ENCODE measurements at regions not wholly inside any gene's neighbourhood (a gene's known extent, or its start where the extent isn't known, plus 50 kb on each side); places are given as distances from the start of the nearest gene placed in this dataset.

DNA sequence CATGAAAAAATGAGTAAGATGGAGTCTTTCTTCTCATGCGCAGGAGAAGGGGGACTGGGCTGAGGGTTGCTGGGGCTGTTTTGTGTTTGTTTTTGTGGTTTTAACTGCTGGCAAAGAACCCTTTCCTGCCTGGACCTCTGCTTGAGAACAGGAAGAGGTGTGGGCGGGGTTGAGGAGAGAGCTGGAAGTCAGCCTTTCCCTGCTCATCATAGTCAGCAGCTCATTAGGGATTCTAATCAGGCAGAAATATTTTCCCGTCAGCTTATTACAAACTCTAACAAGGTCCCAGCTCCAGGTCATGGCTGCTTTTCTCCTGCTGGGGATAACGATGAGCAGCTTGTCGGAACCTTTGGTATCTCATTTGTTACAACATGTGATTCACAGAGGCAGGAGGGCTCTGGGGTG lies 185.0 kb upstream of the NRXN3 start:
- DNase-seq (ENCODE audit: low spot score): no peak
- peaks cover 0 to 2% (median 0%) of the 10 kb centered on the region in 4 donors for H3K27me3 ChIP-seq (ENCODE audit: control insufficient read depth in 4 of 4, insufficient read depth in 4 of 4, low read length in 3 of 4)
- H3K9ac ChIP-seq (ENCODE audit: low read depth in 1 of 2, low read length in 2 of 2): no peak overlapping the region
- H3K27ac ChIP-seq (ENCODE audit: low read depth in 1 of 2, low read length in 2 of 2): no peak overlapping the region
- peaks cover 2 to 6% (median 5%) of the 10 kb centered on the region in 4 donors for H3K4me1 ChIP-seq (ENCODE audit: control insufficient read depth in 4 of 4, insufficient read depth in 4 of 4, low read length in 3 of 4)
- H3K4me3 ChIP-seq (ENCODE audit: low read depth in 1 of 3, low read length in 3 of 3): no peak overlapping the region
- TF ChIP-seq, protein P1, sequence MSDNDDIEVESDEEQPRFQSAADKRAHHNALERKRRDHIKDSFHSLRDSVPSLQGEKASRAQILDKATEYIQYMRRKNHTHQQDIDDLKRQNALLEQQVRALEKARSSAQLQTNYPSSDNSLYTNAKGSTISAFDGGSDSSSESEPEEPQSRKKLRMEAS (IDR thresholded peaks at IDR 0.05): no peak
- TF ChIP-seq, protein P2, sequence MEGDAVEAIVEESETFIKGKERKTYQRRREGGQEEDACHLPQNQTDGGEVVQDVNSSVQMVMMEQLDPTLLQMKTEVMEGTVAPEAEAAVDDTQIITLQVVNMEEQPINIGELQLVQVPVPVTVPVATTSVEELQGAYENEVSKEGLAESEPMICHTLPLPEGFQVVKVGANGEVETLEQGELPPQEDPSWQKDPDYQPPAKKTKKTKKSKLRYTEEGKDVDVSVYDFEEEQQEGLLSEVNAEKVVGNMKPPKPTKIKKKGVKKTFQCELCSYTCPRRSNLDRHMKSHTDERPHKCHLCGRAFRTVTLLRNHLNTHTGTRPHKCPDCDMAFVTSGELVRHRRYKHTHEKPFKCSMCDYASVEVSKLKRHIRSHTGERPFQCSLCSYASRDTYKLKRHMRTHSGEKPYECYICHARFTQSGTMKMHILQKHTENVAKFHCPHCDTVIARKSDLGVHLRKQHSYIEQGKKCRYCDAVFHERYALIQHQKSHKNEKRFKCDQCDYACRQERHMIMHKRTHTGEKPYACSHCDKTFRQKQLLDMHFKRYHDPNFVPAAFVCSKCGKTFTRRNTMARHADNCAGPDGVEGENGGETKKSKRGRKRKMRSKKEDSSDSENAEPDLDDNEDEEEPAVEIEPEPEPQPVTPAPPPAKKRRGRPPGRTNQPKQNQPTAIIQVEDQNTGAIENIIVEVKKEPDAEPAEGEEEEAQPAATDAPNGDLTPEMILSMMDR (IDR thresholded peaks at IDR 0.05; ENCODE audit: low read depth, low read length, missing input control): no peak
- TF ChIP-seq EGR1 (IDR thresholded peaks at IDR 0.05; ENCODE audit: low read depth in 2 of 2) (no peak), GABPA (IDR thresholded peaks at IDR 0.05 in 1 of 2, conservative IDR thresholded peaks at IDR 0.05 in 1 of 2) (no peak), REST (IDR thresholded peaks at IDR 0.05) (no peak), HNF4A (conservative IDR thresholded peaks at IDR 0.05) (no peak), HNF4G (IDR thresholded peaks at IDR 0.05) (no peak), SP1 (IDR thresholded peaks at IDR 0.05) (no peak), TAF1 (conservative IDR thresholded peaks at IDR 0.05) (no peak), NR2F2 (IDR thresholded peaks at IDR 0.05) (no peak), RAD21 (IDR thresholded peaks at IDR 0.05) (no peak), FOXA2 (IDR thresholded peaks at IDR 0.05) (no peak), RXRA (IDR thresholded peaks at IDR 0.05) (no peak), FOXA1 (IDR thresholded peaks at IDR 0.05) (no peak), ZBTB33 (IDR thresholded peaks at IDR 0.05) (no peak)
- WGBS: 59% methylated on average over 5 of the region's 5 CpGs
- H3K36me3 ChIP-seq (ENCODE audit: control insufficient read depth in 4 of 4, insufficient read depth in 3 of 4, low read depth in 1 of 4, low read length in 3 of 4): no peaks in the 10 kb centered on the region
- H3K9me3 ChIP-seq (ENCODE audit: control insufficient read depth in 4 of 4, low read length in 3 of 4): no peaks in the 10 kb centered on the region

- no peak for TF ChIP-seq FOXA1 (IDR thresholded peaks at IDR 0.05)
- no peak for TF ChIP-seq HNF4A (conservative IDR thresholded peaks at IDR 0.05)
- TF ChIP-seq RXRA (IDR thresholded peaks at IDR 0.05): no peak
- no peak for TF ChIP-seq TAF1 (conservative IDR thresholded peaks at IDR 0.05)
- no peak for TF ChIP-seq REST (IDR thresholded peaks at IDR 0.05)
- no peak for TF ChIP-seq NR2F2 (IDR thresholded peaks at IDR 0.05)
- TF ChIP-seq ZBTB33 (IDR thresholded peaks at IDR 0.05): no peak
- no peak for TF ChIP-seq EGR1 (IDR thresholded peaks at IDR 0.05; ENCODE audit: low read depth in 2 of 2)
- no peak for TF ChIP-seq FOXA2 (IDR thresholded peaks at IDR 0.05)
- TF ChIP-seq, protein P3, sequence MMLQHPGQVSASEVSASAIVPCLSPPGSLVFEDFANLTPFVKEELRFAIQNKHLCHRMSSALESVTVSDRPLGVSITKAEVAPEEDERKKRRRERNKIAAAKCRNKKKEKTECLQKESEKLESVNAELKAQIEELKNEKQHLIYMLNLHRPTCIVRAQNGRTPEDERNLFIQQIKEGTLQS (IDR thresholded peaks at IDR 0.05): no peak
- TF ChIP-seq RAD21 (IDR thresholded peaks at IDR 0.05): no peak
- no peak for TF ChIP-seq SP1 (IDR thresholded peaks at IDR 0.05)
- no peak for TF ChIP-seq YY1 (IDR thresholded peaks at IDR 0.05)
- WGBS: 94% methylated on average over 1 of the region's 1 CpG
- no peak for DNase-seq (ENCODE audit: low spot score)
- H3K4me3 ChIP-seq (ENCODE audit: low read depth in 1 of 3, low read length in 3 of 3): no peak overlapping the region
- H3K4me1 ChIP-seq (ENCODE audit: control insufficient read depth in 4 of 4, insufficient read depth in 4 of 4, low read length in 3 of 4): no peaks in the 10 kb centered on the region
- H3K9me3 ChIP-seq (ENCODE audit: control insufficient read depth in 4 of 4, low read length in 3 of 4): no peaks in the 10 kb centered on the region
- no peaks in the 10 kb centered on the region for H3K36me3 ChIP-seq (ENCODE audit: control insufficient read depth in 4 of 4, insufficient read depth in 3 of 4, low read depth in 1 of 4, low read length in 3 of 4)
- peaks cover 0 to 5% (median 0%) of the 10 kb centered on the region in 4 donors for H3K27me3 ChIP-seq (ENCODE audit: control insufficient read depth in 4 of 4, insufficient read depth in 4 of 4, low read length in 3 of 4)
- no peak overlapping the region for H3K9ac ChIP-seq (ENCODE audit: low read depth in 1 of 2, low read length in 2 of 2)
- H3K27ac ChIP-seq (ENCODE audit: low read depth in 1 of 2, low read length in 2 of 2): no peak overlapping the region
These were observed 183.4 kb upstream of the NRXN3 start for GRCh38 chr14:77986773-77987172.
